Ascending aorta (tissue), 2 donors: ENCODE measurements at regions not wholly inside any gene's neighbourhood (a gene's known extent, or its start where the extent isn't known, plus 50 kb on each side); places are given as distances from the start of the nearest gene placed in this dataset.

Source experiments
- DNase-seq, 2 donors: peaks; one replicate each; pipeline ENCODE4 v3.0.0-alpha.2; 2019; ENCODE audit warnings: low spot score in 2 of 2
- H3K27ac ChIP-seq, 2 donors: fragments of 200-600 bp; sonication (generic); one replicate each; pipeline ENCODE4 v1.5.1; 2016 to 2017; ENCODE audit warnings: mild to moderate bottlenecking in 1 of 2
- H3K27me3 ChIP-seq: fragments of 200-600 bp; sonication (generic); one replicate; pipeline ENCODE4 v1.5.1; 2017
- H3K36me3 ChIP-seq, 2 donors: fragments of 200-600 bp; sonication (generic); one replicate each; pipeline ENCODE4 v1.5.1; 2016
- H3K4me1 ChIP-seq, 2 donors: fragments of 200-600 bp; sonication (generic); one replicate each; pipeline ENCODE4 v1.5.1; 2016 to 2017; ENCODE audit warnings: mild to moderate bottlenecking in 1 of 2
- H3K4me3 ChIP-seq, 2 donors: fragments of 200-600 bp; sonication (generic); one replicate each; pipeline ENCODE4 v1.5.1; 2016 to 2017; ENCODE audit warnings: mild to moderate bottlenecking in 1 of 2
- H3K9me3 ChIP-seq, 2 donors: fragments of 200-600 bp; sonication (generic); one replicate each; pipeline ENCODE4 v1.5.1; 2016
- CTCF ChIP-seq, 3 experiments: fragments of 200-600 bp in 2 of 3; fragments of 450-650 bp in 1 of 3; sonication (generic) in 2 of 3; IDR thresholded peaks; one replicate each; pipeline ENCODE4 v1.5.1; 2016 to 2019; ENCODE audit warnings: antibody characterized with exemption in 3 of 3, mild to moderate bottlenecking in 1 of 3, moderate library complexity in 1 of 3
- intact Hi-C: fragments of 100-400 bp; cut with DNase I; formaldehyde crosslinking; loops from one replicate; pipeline ENCODE4 v1.15.1; 2023

- Histone ChIP-seq H3K4me3 (no peak overlapping the region), H3K36me3 (no peaks in the 10 kb centered on the region), H3K9me3 (no peaks in the 10 kb centered on the region), H3K27me3 (no peaks in the 10 kb centered on the region), H3K4me1 (no peaks in the 10 kb centered on the region), H3K27ac (no peak overlapping the region)
- intact Hi-C loops = no loop called here
- TF ChIP-seq CTCF (IDR thresholded peaks at IDR 0.05) = no peak
- no peak for DNase-seq
These were observed 203.8 kb upstream of the PIK3R1 start for GRCh38 chr5:68011801-68012200.

- no peaks in the 10 kb centered on the region for H3K4me1 ChIP-seq
- H3K27me3 ChIP-seq = no peaks in the 10 kb centered on the region
- intact Hi-C loops = no loop called here
- H3K36me3 ChIP-seq = no peaks in the 10 kb centered on the region
- H3K27ac ChIP-seq = no peak overlapping the region
- DNase-seq = no peak
- H3K9me3 ChIP-seq = no peaks in the 10 kb centered on the region
- no peak for TF ChIP-seq CTCF (IDR thresholded peaks at IDR 0.05)
- no peak overlapping the region for H3K4me3 ChIP-seq
These were observed 204.2 kb upstream of the PIK3R1 start for GRCh38 chr5:68011259-68011760.

GRCh38 chr5:68010740-68011139, 204.8 kb upstream of the PIK3R1 start:
- no peaks in the 10 kb centered on the region for H3K4me1 ChIP-seq
- H3K9me3 ChIP-seq = no peaks in the 10 kb centered on the region
- no peak for DNase-seq
- H3K4me3 ChIP-seq = no peak overlapping the region
- TF ChIP-seq CTCF (IDR thresholded peaks at IDR 0.05) = no peak
- no peak overlapping the region for H3K27ac ChIP-seq
- H3K27me3 ChIP-seq = no peaks in the 10 kb centered on the region
- intact Hi-C loops = no loop called here
- no peaks in the 10 kb centered on the region for H3K36me3 ChIP-seq

GRCh38 chr5:68007451-68007850, 208.1 kb upstream of the PIK3R1 start:
- TF ChIP-seq CTCF (IDR thresholded peaks at IDR 0.05) = no peak
- Histone ChIP-seq H3K9me3 (no peaks in the 10 kb centered on the region), H3K27ac (no peak overlapping the region), H3K27me3 (no peaks in the 10 kb centered on the region), H3K36me3 (no peaks in the 10 kb centered on the region), H3K4me3 (no peak overlapping the region), H3K4me1 (no peaks in the 10 kb centered on the region)
- intact Hi-C loops = no loop called here
- no peak for DNase-seq

- Histone ChIP-seq H3K4me3 (no peak overlapping the region), H3K27me3 (no peaks in the 10 kb centered on the region), H3K36me3 (no peaks in the 10 kb centered on the region), H3K4me1 (no peaks in the 10 kb centered on the region), H3K27ac (no peak overlapping the region), H3K9me3 (no peaks in the 10 kb centered on the region)
- intact Hi-C loops = no loop called here
- no peak for DNase-seq
- no peak for TF ChIP-seq CTCF (IDR thresholded peaks at IDR 0.05)
These were observed 212.7 kb upstream of the PIK3R1 start for GRCh38 chr5:68002836-68003235.

GRCh38 chr5:68000805-68001204, 214.8 kb upstream of the PIK3R1 start:
- Histone ChIP-seq H3K27me3 (no peaks in the 10 kb centered on the region), H3K36me3 (no peaks in the 10 kb centered on the region), H3K4me1 (no peaks in the 10 kb centered on the region), H3K27ac (no peak overlapping the region), H3K9me3 (no peaks in the 10 kb centered on the region), H3K4me3 (no peak overlapping the region)
- TF ChIP-seq CTCF (IDR thresholded peaks at IDR 0.05) = no peak
- intact Hi-C loops = no loop called here
- DNase-seq = no peak
